Endodermal cell (in vitro differentiated cells): ENCODE measurements at regions not wholly inside any gene's neighbourhood (a gene's known extent, or its start where the extent isn't known, plus 50 kb on each side); places are given as distances from the start of the nearest gene placed in this dataset.

Source experiments
- DNase-seq: peaks from one replicate; pipeline ENCODE4 v3.0.0-alpha.2; 2017
- H3K27ac ChIP-seq: 2 replicates; pipeline ENCODE4 v1.5.1; 2013; ENCODE audit warnings: mild to moderate bottlenecking, low read depth, low read length, moderate library complexity
- H3K27me3 ChIP-seq: 2 replicates; pipeline ENCODE4 v1.6.1; 2013; ENCODE audit warnings: mild to moderate bottlenecking, low read length, moderate library complexity; ENCODE audit not compliant: insufficient read depth, control insufficient read depth, poor library complexity, severe bottlenecking
- H3K36me3 ChIP-seq: 2 replicates; pipeline ENCODE4 v1.7.0; 2013; ENCODE audit warnings: mild to moderate bottlenecking, low read length, moderate library complexity; ENCODE audit not compliant: control insufficient read depth, insufficient read depth
- H3K4me1 ChIP-seq: one replicate; pipeline ENCODE4 v1.7.0; 2013; ENCODE audit warnings: low read length; ENCODE audit not compliant: control insufficient read depth, insufficient read depth
- H3K4me3 ChIP-seq: 2 replicates; pipeline ENCODE4 v1.5.1; 2013; ENCODE audit warnings: mild to moderate bottlenecking, low read length, moderate library complexity
- H3K9ac ChIP-seq: 2 replicates; pipeline ENCODE4 v1.6.1; 2013; ENCODE audit warnings: mild to moderate bottlenecking, low read length, moderate library complexity; ENCODE audit not compliant: poor library complexity, severe bottlenecking; ENCODE audit errors: extremely low read depth
- H3K9me3 ChIP-seq: 2 replicates; pipeline ENCODE4 v1.6.1; 2013; ENCODE audit warnings: mild to moderate bottlenecking, low read length, moderate library complexity; ENCODE audit not compliant: control insufficient read depth
- H3K27ac Mint-ChIP-seq: 2 replicates; pipeline ENCODE4 v1.8.0; 2020; ENCODE audit warnings: mixed read lengths
- H3K27me3 Mint-ChIP-seq: 2 replicates; pipeline ENCODE4 v1.8.0; 2021; ENCODE audit warnings: mild to moderate bottlenecking, mixed read lengths; ENCODE audit not compliant: insufficient read depth
- H3K36me3 Mint-ChIP-seq: 2 replicates; pipeline ENCODE4 v1.8.0; 2020; ENCODE audit warnings: low read depth, mixed read lengths
- H3K4me1 Mint-ChIP-seq: 2 replicates; pipeline ENCODE4 v1.8.0; 2020; ENCODE audit warnings: mixed read lengths
- H3K4me3 Mint-ChIP-seq: 2 replicates; pipeline ENCODE4 v1.8.0; 2020; ENCODE audit warnings: mild to moderate bottlenecking, moderate library complexity, mixed read lengths
- H3K9me3 Mint-ChIP-seq: 2 replicates; pipeline ENCODE4 v1.8.0; 2020; ENCODE audit warnings: mild to moderate bottlenecking, mixed read lengths
- CTCF ChIP-seq: fragments of 200-600 bp; sonication (generic); conservative IDR thresholded peaks from 2 replicates; pipeline ENCODE4 v1.5.0; 2021; ENCODE audit warnings: antibody characterized with exemption, mild to moderate bottlenecking
- WGBS, 2 experiments: methylation state at CpG; one replicate each; pipeline versions ENCODE4 v1.1.5 to v1.1.7; 2013; ENCODE audit warnings: missing lambda C conversion rate in 2 of 2, mixed read lengths in 1 of 2; ENCODE audit not compliant: insufficient coverage in 1 of 2, insufficient read length in 1 of 2; 5-methylcytosine and 5-hydroxymethylcytosine counted together

GRCh38 chr7:19916046-19916445, 142.6 kb upstream of the TMEM196 start:
- TF ChIP-seq CTCF, result no peak
- Histone ChIP-seq H3K27me3 (no peaks in the 10 kb centered on the region), H3K36me3 (no peaks in the 10 kb centered on the region), H3K4me3 (no peak overlapping the region), H3K9me3 (no peaks in the 10 kb centered on the region), H3K9ac (no peak overlapping the region), H3K27ac (no peak overlapping the region), H3K4me1 (no peaks in the 10 kb centered on the region)
- Mint-ChIP-seq H3K36me3 (no peaks in the 10 kb centered on the region), H3K27ac (no peak overlapping the region), H3K4me1 (peaks cover 1% of the 10 kb centered on the region), H3K9me3 (no peaks in the 10 kb centered on the region), H3K27me3 (no peaks in the 10 kb centered on the region), H3K4me3 (no peak overlapping the region)
- DNase-seq, result no peak
- WGBS, 2 experiments, result 100% methylated on average over 1 of the region's 1 CpG

- H3K9me3 ChIP-seq, result no peaks in the 10 kb centered on the region
- H3K36me3 ChIP-seq, result no peaks in the 10 kb centered on the region
- H3K27me3 Mint-ChIP-seq, result no peaks in the 10 kb centered on the region
- H3K36me3 Mint-ChIP-seq, result no peaks in the 10 kb centered on the region
- no peak overlapping the region for H3K27ac ChIP-seq
- no peak for DNase-seq
- no peak overlapping the region for H3K27ac Mint-ChIP-seq
- H3K9ac ChIP-seq, result no peak overlapping the region
- H3K4me1 Mint-ChIP-seq, result peaks cover 1% of the 10 kb centered on the region
- no peak overlapping the region for H3K4me3 Mint-ChIP-seq
- no peaks in the 10 kb centered on the region for H3K9me3 Mint-ChIP-seq
- H3K4me3 ChIP-seq, result no peak overlapping the region
- H3K27me3 ChIP-seq, result no peaks in the 10 kb centered on the region
- no peaks in the 10 kb centered on the region for H3K4me1 ChIP-seq
- TF ChIP-seq CTCF, result no peak
Observed at GRCh38 chr7:19915596-19915995, 142.2 kb upstream of the TMEM196 start.

DNA sequence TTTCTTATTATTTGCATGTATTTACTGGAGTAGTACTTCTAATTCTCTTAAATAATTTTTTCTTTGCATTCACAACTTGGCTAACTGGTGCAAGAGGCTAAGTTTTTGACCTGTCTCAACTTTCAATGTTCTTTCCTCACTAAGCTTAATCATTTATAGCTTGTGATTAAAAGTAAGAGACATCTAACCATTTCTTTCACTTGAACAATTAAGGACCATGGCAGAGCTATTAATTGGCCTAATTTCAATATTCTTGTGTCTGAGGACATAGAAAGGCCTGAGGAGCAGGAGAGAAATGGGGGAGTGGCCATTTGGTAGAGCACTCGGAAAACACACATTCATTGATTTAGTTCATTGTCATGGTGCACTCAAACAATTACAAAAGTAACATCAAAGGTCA, 141.4 kb upstream of the TMEM196 start:
- TF ChIP-seq CTCF, result no peak
- Mint-ChIP-seq H3K27me3 (no peaks in the 10 kb centered on the region), H3K4me1 (no peaks in the 10 kb centered on the region), H3K27ac (no peak overlapping the region), H3K9me3 (peaks cover 7% of the 10 kb centered on the region), H3K4me3 (no peak overlapping the region), H3K36me3 (no peaks in the 10 kb centered on the region)
- H3K36me3 ChIP-seq, result no peaks in the 10 kb centered on the region
- no peak overlapping the region for H3K27ac ChIP-seq
- H3K27me3 ChIP-seq, result no peaks in the 10 kb centered on the region
- no peak overlapping the region for H3K4me3 ChIP-seq
- DNase-seq, result no peak
- no peak overlapping the region for H3K9ac ChIP-seq
- H3K9me3 ChIP-seq, result no peaks in the 10 kb centered on the region
- H3K4me1 ChIP-seq, result no peaks in the 10 kb centered on the region
- 100% methylated on average over 1 of the region's 1 CpG; no CpG with 5 or more reads in 1 of the 2 experiments for WGBS, 2 experiments
